ENCODE measurements at regions not wholly inside any gene's neighbourhood (a gene's known extent, or its start where the extent isn't known, plus 50 kb on each side); places are given as distances from the start of the nearest gene placed in this dataset.

- intact Hi-C loops (cut with DNase I): no loop called here
- H3K9me3 ChIP-seq (replicated peaks in 1 of 3): no peaks in the 10 kb centered on the region
- no peaks in the 10 kb centered on the region for H3K4me1 ChIP-seq (replicated peaks in 1 of 2)
- no peak for DNase-seq
- 75 to 85% (median 81%) methylated on average over 3 of the region's 3 CpGs for WGBS, 4 donors
- no peak overlapping the region for H3K4me3 ChIP-seq
- no peaks in the 10 kb centered on the region for H3K27me3 ChIP-seq
- H3K36me3 ChIP-seq (replicated peaks in 1 of 2): no peaks in the 10 kb centered on the region
- no peak overlapping the region for H3K27ac ChIP-seq
- TF ChIP-seq POLR2A (IDR thresholded peaks at IDR 0.05) (no peak), CTCF (IDR thresholded peaks at IDR 0.05) (no peak)
These were observed 359.1 kb downstream of the TTLL7 start for GRCh38 chr1:83639785-83640184.

- DNase-seq: no peak
These were observed 361.3 kb downstream of the TTLL7 start for GRCh38 chr1:83637586-83637985.

GRCh38 chr1:83637009-83637408, 361.9 kb downstream of the TTLL7 start:
- H3K9me3 ChIP-seq (replicated peaks in 1 of 3): no peaks in the 10 kb centered on the region
- H3K36me3 ChIP-seq (replicated peaks in 1 of 2): no peaks in the 10 kb centered on the region
- 62 to 65% (median 64%) methylated on average over 5 of the region's 5 CpGs for WGBS, 4 donors
- TF ChIP-seq POLR2A (IDR thresholded peaks at IDR 0.05) (no peak), CTCF (IDR thresholded peaks at IDR 0.05) (no peak)
- H3K4me3 ChIP-seq: no peak overlapping the region
- intact Hi-C loops (cut with DNase I): no loop called here
- no peak overlapping the region for H3K27ac ChIP-seq
- no peaks in the 10 kb centered on the region for H3K27me3 ChIP-seq
- DNase-seq: no peak
- no peaks in the 10 kb centered on the region for H3K4me1 ChIP-seq (replicated peaks in 1 of 2)

More at GRCh38 chr1:83637586-83637985, 361.3 kb downstream of the TTLL7 start:
- H3K9me3 ChIP-seq (replicated peaks in 1 of 3): no peaks in the 10 kb centered on the region
- intact Hi-C loops (cut with DNase I): no loop called here
- H3K27ac ChIP-seq: no peak overlapping the region
- no peak overlapping the region for H3K4me3 ChIP-seq
- no peaks in the 10 kb centered on the region for H3K27me3 ChIP-seq
- H3K36me3 ChIP-seq (replicated peaks in 1 of 2): no peaks in the 10 kb centered on the region
- no peaks in the 10 kb centered on the region for H3K4me1 ChIP-seq (replicated peaks in 1 of 2)
- no peak for TF ChIP-seq POLR2A (IDR thresholded peaks at IDR 0.05)
- no peak for TF ChIP-seq CTCF (IDR thresholded peaks at IDR 0.05)

GRCh38 chr1:83632906-83633305, 366.0 kb downstream of the TTLL7 start:
- 88 to 100% (median 98%) methylated on average over 1 of the region's 1 CpG for WGBS, 4 donors

More at GRCh38 chr1:83632906-83633305, 366.0 kb downstream of the TTLL7 start:
- intact Hi-C loops (cut with DNase I): no loop called here
- Histone ChIP-seq H3K9me3 (replicated peaks in 1 of 3) (no peaks in the 10 kb centered on the region), H3K36me3 (replicated peaks in 1 of 2) (no peaks in the 10 kb centered on the region), H3K4me1 (replicated peaks in 1 of 2) (no peaks in the 10 kb centered on the region), H3K27ac (no peak overlapping the region), H3K4me3 (no peak overlapping the region), H3K27me3 (no peaks in the 10 kb centered on the region)
- no peak for DNase-seq
- TF ChIP-seq POLR2A (IDR thresholded peaks at IDR 0.05) (no peak), CTCF (IDR thresholded peaks at IDR 0.05) (no peak)

Data from adrenal gland (tissue), 9 donors.